Sigmoid colon (tissue), 3 donors: ENCODE measurements at regions not wholly inside any gene's neighbourhood (a gene's known extent, or its start where the extent isn't known, plus 50 kb on each side); places are given as distances from the start of the nearest gene placed in this dataset.

ENCODE experiments used
- POLR2A ChIP-seq, 2 donors: fragments of 450-650 bp; IDR thresholded peaks; one replicate each; pipeline ENCODE4 v1.6.1; 2016; ENCODE audit warnings: antibody characterized with exemption in 2 of 2, mild to moderate bottlenecking in 2 of 2, moderate library complexity in 2 of 2
- TF ChIP-seq, protein P1 (sequence below), 4 experiments: fragments of 450-650 bp in 3 of 4; fragments of 200-600 bp in 1 of 4; IDR thresholded peaks; one replicate each; pipeline ENCODE4 v1.5.1; 2016 to 2019; ENCODE audit warnings: antibody characterized with exemption in 4 of 4, mild to moderate bottlenecking in 3 of 4, moderate library complexity in 2 of 4

DNA sequence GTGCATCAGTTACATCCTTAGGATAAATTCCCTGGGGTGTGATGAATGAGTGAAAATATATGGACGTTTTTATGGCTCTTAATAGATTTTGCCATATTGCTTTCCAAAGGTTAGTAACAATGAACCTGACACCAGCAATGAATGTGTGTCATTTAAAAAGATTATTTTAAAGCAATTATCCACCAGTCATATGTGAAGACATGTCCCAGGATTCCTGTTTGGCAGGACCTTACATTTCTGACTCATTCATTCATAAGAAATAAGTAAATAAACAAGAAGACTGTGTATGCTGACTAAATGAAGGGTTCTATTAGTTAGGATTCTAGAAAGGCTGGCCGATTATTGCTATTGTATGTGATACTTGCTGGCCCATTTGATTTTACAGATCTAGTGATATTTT lies 201.5 kb downstream of the SOX2 start:
- TF ChIP-seq, protein P1, sequence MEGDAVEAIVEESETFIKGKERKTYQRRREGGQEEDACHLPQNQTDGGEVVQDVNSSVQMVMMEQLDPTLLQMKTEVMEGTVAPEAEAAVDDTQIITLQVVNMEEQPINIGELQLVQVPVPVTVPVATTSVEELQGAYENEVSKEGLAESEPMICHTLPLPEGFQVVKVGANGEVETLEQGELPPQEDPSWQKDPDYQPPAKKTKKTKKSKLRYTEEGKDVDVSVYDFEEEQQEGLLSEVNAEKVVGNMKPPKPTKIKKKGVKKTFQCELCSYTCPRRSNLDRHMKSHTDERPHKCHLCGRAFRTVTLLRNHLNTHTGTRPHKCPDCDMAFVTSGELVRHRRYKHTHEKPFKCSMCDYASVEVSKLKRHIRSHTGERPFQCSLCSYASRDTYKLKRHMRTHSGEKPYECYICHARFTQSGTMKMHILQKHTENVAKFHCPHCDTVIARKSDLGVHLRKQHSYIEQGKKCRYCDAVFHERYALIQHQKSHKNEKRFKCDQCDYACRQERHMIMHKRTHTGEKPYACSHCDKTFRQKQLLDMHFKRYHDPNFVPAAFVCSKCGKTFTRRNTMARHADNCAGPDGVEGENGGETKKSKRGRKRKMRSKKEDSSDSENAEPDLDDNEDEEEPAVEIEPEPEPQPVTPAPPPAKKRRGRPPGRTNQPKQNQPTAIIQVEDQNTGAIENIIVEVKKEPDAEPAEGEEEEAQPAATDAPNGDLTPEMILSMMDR (IDR thresholded peaks at IDR 0.05) = no peak
- TF ChIP-seq POLR2A (IDR thresholded peaks at IDR 0.05) = no peak
